HG02642 (cell line): ENCODE measurements at regions not wholly inside any gene's neighbourhood (a gene's known extent, or its start where the extent isn't known, plus 50 kb on each side); places are given as distances from the start of the nearest gene placed in this dataset.
A peak's percentile ranks its signal among the peaks of the same experiment; 100 is the strongest.

Source experiments
- ATAC-seq: cut with Tn5 transposase; IDR thresholded peaks from one replicate; pipeline ENCODE4 v1.9.1; 2021; ENCODE audit warnings: mild to moderate bottlenecking; ENCODE audit not compliant: unreplicated experiment, poor library complexity

DNA sequence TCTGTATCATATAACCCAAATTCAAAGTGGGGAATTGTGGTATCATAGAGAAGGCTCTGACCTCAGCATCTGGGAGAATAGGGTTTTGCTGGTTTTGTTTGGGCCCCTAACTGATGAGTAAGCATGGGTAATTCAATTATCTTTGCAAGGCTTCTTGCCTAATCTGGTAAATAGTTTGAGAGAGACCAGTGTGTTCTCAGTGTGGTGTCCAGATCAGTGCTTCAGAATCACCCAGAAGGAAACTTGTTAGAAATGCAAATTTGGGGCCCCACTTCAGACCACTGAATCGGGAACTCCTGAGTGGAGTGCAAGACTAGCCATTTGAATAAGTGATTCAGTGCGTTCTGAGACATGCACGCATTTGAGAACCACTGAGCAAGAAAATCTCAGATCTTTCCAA, 282.7 kb downstream of the EPHA4 start:
- no peak for ATAC-seq

DNA sequence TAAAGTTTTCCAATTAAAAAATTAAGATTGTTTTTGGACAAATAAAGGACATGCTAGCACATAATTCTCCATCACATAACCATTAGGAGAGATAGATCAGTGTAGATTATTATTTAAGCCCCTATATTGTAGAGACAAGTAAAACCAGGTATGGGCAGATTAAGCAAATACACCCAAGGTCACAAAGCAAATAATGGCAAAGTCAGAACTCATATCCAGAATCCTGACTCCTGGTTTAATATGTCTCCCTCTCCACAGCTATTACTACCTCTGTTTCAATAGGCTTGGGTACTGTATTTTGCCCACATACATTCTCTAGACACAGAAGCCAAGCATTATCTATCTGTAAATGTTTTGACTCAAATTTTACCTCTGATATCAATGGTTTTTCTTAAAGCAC, 282.3 kb downstream of the EPHA4 start:
- ATAC-seq = no peak

DNA sequence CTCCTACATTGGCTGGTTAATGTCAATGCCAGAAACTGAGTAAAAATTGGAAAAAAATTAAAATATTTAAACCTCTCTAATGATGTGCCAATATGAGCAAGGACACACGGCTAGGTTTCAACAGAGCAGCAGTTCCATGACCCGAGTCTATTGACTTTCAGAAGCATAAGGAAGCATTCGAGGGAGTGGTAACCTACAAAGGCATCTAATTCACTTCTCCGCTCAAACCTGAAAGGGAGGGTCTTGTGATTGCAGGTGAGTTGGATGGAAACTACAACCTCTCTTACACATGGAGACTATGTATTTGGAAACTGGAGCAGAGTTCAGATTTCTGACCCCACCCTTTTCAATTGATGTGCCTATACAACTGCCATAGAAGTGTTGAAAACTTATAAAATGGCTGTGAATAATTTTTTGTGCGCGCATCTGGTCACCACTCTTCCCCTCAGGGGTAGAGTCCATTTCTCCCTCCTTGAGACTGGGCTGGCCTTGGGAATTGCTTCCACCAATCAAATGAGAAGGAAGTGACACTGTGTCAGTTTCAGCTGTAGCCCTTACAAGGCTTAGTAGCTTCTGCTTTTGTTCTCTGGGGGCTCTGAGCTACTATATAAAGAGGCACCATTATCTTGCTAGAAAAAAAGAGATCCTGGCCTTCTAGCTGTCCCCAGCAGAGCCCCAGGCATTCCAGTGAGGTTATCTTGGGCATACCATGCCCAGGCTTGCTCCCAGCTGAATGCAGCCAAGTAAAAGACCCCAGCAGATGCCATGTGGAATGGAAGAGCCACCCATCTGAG, 278.0 kb downstream of the EPHA4 start:
- ATAC-seq = no peak

DNA sequence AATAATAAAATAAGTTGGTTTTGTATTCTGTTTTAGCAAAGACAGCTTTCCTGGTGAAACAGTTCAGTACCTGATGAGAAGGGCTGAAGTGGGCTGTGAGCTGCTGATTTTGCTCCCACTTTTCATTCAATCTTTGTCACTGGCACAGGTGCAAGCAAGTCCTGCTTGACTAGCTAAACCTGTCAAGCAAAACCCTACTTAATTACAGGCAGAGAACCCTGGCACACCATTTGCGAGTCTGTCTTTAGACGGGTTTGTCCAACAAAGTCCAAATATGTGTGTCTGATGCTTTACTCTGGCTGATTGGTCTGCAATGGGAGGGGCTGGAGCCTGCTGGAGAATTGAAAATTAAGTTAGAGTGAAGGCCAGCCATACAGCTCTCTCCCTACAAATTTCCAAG, 267.2 kb downstream of the EPHA4 start:
- no peak for ATAC-seq

DNA sequence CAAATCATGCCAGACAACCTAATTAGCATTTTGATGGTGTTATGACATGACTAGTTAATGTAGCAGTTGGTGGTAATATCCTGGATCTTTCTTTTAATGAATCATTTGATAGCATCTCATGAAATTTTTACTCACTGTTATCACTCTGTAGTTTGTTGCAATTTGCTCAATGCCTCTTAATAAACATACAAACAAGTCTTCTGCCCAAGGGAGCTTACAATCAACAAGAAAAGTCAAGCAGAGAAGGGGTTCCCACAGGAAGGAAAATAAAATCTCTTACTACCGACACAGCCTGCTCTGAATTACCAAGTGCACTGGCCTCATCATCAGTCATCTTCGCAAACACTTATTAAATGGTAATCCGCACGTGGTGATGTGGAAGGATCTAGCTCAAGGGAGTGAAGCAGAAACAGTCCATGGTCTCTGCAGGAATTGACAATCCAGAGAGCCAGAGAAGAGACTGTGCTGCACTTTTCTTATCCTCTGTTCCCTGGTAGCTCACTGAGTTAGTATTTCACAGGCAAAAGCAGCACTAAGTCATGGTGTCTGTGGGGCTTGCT, 263.5 kb downstream of the EPHA4 start:
- no peak for ATAC-seq

DNA sequence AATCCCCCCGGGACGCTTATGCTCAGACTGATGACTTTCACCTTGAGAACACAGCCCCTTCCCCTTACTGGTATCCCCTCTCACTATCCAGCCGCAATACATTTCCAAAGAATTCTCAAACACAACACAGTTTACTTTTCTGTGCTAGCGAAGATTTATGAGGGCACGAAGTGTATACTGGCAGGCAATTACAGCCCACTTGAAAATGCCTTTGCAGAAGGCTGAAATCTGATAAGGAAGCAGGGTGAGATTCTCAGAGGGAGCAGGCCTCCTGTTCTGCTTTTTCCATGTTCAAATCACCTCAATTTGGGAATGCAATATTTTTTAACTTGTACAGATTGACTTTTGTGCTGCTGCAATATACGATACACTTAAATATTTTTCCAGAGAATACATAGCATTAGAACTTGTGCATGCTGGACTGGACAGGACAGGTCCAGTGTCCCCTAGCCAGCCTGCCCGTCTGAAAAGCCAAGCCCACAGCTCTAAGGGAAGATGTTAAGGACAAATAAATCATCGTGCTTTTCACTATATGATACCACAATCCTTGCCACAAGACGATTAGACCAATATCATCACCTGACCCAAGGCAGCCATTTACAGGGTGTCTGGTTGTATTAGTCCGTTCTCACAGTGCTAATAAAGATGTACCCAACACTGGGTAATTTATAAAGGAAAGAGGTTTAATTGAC, 262.1 kb downstream of the EPHA4 start:
- no peak for ATAC-seq

DNA sequence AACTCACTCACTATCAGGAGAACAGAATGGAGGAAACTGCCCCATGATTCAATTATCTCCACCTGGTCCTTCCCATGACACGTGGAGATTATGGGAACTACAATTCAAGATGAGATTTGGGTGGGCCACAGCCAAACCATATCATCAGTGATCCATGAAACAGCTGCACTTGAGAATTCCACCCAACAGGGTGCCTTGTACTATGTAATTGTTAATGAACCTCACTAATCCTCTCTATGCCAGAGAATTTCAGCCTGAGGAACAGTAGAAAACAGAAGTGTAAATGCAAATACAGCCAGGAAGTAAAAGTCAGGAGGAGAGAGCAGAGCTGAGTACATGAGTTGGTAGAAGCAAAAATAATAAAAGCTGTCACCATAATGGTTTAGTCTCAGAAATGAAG, 261.4 kb downstream of the EPHA4 start:
- no peak for ATAC-seq

DNA sequence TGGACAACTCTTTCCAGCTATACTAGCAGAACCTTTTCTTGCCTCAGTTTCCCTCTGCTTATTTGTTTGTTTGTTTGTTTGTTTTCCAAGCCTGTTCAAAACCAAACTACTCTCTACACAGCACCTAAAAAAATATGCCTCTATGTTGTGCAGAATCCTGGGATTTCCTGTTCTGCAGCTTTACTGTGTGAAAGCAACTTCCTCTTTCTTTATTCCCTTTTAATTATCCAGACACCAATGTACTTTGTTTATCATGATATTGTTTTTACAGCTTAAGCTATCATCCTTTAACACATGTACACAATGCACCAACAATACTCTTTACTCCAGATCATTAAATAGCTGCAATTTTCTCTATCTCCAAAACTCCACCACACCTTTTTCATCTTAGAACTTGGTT, 259.5 kb downstream of the EPHA4 start:
- ATAC-seq = no peak

DNA sequence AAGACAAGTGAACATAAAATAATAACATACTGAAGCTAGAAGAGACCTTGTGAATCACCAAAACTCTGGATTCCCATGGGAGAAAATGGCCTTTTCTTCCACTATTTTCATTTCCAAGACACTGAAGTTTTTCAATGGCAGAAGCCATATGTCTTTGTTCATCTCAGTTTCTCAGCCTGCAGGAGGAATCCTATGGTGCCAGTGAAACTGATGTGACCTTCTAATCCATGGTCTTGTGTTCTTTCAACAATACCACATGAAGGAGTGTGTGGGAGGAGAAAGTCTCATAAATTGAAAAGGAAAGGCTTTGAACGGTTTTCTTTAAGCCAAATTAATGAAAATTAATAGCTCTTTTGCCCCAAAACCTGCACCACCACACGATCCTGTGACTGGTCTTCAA, 257.3 kb downstream of the EPHA4 start:
- ATAC-seq = no peak

DNA sequence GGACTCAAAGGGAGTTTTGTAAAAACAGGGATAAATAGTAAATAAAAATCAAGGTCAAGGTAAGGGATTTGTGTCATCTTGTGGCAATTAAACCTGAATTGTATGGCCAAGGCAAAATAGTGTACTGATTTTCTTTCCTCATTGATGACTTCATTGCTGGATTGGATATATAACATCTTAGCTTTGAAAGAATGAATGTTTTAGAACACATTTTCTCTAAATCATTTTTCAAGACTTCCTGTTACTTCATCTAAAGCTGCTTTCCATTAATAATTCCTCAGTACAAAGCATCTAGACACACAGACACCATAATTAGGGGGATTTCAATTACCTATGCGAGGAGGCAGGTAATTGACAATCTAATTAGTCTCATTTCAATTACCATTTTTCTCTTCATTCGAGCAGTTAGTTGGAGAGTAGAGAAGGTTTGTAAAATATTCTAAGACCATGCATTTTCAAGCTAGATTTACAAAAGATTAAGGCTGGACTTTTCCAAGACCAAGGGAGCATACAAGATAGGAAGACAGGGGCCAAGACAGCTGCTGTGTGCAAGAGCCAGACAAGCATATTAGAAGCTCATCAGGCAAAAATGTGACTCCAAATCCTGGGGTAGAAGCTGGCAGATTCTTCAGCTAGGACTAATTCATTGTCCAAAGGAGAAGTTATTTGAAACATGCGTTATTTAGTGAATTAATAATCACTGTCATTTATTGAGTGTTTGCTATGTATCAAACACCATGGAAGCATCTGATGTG, 253.6 kb downstream of the EPHA4 start:
- ATAC-seq = no peak

DNA sequence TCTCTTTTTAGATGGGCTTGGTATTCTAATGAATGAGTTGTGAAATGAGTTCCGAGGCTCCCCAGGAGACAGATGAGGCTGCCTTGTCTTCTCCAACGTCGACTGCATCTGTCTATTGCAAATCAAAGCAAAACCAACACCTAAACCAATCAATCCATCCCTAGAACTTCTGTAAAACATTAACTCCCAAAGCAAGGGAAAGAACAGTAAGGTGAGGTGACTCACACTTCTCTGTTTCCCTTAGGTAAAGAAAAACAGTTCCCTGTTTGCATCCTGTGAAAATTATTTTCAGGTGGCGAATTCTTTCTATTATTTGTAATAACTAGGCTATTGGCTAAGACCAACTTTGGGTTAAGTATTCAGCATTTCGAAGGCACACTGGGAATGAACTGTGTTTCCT, 249.4 kb downstream of the EPHA4 start:
- ATAC-seq = no peak

DNA sequence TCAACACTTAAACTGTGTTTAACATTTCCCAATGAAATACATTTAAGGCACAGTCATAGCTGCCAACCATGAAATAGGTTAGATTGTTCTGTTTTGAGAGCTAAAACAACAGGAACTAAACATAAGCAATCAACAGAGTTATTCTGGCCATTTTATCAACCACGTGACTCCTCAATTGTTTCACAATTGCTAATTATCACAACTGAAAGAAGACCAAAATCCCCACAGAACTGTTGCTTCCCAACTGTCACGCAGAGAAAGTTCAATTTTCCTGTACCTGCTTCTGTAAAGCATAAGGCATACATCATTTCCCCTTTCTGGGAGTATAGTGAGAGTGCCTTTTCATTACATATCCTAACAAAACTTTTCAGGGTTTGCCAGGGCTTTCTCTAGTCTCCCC, 248.6 kb downstream of the EPHA4 start:
- no peak for ATAC-seq

DNA sequence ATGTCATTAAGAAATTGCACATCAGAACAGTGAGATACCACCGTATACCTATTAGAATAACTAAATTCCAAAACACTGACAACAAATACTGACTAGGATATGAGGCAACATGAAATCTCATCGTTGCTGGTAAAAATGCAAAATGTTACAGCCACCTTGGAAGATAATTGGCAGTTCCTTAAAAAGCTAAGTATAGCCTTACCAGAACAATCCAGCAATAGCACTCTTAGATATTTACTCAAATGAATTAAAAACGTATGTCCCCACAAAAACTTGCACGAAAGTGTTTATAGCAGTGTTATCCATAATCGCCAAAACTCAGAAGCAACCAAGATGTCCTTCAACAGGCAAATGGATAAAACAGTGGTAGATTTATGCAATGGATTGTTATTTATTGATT, 241.7 kb downstream of the EPHA4 start:
- no peak for ATAC-seq

DNA sequence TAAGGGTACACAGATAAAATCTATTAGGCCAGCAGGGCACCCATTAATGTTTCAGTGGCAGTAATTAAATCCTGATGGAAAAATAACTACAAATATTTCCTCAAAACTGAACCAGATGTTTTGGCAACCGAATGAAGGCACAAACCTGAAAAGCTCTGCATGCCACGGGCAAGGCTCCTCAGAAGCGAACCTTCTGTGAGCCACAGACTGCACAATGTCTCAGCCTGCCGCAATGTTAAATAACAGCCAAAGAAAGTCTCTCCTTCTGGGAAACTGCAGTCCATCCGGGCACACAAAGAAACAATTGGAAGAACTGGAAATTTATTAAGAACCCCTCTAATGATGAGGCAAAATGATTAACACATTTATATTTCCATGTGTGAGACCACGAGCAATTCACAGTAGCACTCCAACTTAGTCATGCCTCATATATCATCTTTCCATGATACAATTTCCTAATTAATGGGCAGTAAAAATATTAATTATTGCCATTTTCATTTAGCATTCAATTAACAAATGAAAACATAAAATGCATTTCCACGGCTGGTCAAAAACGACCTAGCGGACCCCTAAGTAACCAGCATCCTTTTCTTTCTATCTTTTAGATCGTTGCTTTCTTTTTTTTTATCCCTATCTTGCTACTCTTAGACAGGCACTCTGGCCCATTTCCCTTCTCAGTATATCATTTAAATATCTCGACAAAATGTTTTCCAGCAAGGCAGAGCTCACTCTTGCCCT, 237.5 kb downstream of the EPHA4 start:
- no peak for ATAC-seq

DNA sequence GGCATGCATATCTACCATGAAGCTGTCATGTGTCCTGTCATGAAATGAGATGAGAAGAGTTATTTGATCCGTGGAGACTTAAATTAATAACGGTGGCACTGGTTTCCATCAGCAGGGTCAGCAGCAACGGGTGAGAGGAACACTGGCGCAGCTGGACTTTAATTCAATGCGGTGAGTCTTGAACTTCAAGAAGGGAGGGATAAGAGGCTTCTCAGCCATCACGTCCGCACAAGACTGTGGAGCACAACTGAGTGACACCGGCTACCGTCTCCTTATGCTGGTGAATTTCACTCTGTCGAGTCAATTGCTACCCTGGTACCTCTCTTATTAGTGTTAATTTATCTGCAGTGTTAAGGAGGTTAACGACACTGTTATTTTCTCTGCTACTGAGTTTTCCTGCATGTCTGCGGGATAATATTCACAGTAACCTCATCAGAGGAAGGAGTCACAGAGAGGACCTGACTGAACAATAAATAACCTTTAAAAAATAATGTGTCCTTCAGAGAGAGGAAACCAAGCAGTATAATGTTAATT, 236.8 kb downstream of the EPHA4 start:
- no peak for ATAC-seq

DNA sequence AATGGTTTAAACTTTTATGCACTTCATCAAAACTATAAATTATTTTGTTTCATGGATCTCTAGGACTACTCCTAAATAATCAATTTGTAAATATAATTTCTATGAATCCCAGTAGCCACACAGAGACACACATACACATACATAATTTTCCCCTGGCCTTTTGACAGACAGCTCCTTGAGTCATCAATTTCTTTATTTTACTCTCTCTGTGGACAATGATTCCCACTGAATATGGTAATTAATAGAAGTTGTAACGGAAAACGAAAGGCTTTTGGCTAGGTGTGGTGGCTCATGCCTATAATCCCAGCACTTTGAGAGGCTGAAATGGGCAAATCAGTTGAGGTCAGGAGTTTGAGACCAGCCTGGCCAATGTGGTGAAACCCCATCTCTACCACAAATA, 235.1 kb downstream of the EPHA4 start:
- no peak for ATAC-seq

DNA sequence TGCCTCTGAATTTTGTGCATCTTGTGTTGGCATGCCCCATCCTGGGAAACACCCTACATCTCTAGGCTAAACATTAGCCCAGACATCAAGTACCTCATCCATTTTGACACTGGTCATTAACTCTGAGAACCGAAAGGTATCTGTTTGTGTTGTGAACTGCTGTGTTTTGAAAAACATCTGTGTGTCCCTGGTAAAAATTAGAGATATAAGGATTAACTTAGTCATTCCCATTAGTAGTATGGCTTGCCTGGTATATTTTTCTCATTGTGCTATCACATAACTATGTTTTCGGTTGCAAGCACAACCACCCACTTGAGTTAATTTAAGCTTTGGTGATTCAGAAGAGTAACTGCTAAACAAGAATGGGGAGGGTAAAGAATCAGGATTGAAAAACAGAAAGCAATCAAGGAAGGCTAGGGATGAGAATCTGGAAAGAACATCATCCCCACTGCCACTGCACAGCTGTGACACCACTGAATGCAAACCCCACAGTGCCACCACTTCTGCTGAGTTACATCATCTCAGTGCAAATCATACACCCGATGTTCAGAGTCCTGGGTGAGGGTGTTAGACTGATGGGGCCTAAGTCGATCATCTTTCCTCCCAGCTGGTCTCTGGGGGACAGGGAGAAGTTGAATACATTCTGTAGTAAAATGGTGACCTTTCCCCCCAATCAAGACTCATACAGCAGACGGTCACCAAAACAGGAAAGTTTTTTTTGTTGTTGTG, 234.0 kb downstream of the EPHA4 start:
- no peak for ATAC-seq

DNA sequence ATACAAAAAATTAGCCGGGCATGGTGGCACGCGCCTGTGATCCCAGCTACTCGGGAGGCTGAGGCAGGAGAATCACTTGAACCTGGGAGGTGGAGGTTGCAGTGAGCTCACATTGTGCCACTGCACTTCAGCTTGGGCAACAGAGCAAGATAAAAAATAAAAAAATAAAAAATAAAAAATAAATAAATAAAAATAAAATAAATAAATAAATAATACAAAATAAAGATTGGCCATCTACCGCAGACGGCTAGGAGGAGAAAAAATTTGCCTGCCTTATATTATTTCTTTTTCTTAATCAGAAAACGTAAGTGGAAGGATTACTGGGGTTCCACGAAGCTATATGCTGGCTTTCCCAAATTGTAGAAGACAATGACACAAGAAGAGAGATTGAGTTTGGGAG, 229.7 kb downstream of the EPHA4 start:
- no peak for ATAC-seq

DNA sequence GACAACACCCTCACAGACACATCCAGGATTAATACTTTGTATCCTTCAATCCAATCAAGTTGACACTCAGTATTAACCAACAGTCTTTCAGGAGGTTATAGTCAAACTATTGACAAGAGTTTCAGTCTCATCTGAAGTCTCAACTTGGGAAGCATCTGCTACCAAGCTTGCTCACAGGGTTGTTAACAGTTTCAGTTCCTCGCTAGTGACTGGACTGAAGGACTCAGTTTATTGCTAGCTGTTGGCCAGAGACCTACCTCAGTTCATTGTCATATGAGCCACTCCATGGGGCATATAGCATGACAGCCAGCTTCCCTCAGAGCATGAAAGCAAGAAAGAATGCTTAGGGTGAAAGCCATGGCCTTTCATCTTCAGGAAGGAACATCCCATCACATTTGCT, 228.6 kb downstream of the EPHA4 start:
- peak; percentile 44 for ATAC-seq
